ENCODE measurements at regions not wholly inside any gene's neighbourhood (a gene's known extent, or its start where the extent isn't known, plus 50 kb on each side); places are given as distances from the start of the nearest gene placed in this dataset.

DNA sequence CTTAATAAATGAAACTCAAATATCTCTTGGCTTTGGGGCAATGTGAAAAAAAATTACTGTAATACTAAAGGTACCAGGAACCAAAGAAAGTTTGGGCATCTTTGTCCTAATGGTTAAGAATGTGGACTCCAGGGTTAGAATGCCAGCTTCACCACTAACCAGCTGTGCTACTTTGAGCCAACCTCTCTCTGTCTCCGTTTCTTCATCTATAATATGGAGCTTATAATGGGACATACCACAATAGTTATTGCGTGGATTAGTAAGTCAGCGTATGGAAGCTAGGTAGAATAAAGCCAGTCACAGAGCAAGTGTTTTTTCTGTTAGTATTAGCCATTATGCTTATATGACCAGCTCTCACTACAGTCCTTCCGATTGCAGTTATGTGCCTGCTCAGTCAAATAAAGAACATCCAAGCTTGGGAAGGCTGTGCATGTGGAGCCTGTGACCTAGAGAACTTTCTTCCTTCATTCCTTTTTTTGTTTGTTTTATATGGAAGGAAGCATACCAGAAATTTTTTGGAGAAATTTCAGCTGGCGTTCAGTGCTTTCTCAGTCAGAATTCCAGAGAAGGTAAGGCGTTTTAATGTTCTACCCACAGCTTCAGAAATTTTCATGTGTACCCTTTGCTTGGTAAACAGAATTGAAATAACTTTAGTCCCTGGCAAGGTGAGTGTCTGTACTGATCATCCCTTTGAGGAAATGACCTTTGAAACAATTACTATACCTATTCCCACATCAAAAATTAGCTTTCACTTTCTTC is 114.0 kb upstream of the RND3 start:
- no peaks in the 10 kb centered on the region for H3K9me3 ChIP-seq (ENCODE audit: control insufficient read depth, low read length)
- H3K36me3 ChIP-seq (ENCODE audit: control insufficient read depth, insufficient read depth, low read length) = no peaks in the 10 kb centered on the region
- no peak overlapping the region for H3K4me2 ChIP-seq (ENCODE audit: low read length)
- H3K27me3 ChIP-seq (ENCODE audit: control insufficient read depth, insufficient read depth, low read length) = no peaks in the 10 kb centered on the region
- H3K79me2 ChIP-seq = no peaks in the 10 kb centered on the region
- TF ChIP-seq, protein P1, sequence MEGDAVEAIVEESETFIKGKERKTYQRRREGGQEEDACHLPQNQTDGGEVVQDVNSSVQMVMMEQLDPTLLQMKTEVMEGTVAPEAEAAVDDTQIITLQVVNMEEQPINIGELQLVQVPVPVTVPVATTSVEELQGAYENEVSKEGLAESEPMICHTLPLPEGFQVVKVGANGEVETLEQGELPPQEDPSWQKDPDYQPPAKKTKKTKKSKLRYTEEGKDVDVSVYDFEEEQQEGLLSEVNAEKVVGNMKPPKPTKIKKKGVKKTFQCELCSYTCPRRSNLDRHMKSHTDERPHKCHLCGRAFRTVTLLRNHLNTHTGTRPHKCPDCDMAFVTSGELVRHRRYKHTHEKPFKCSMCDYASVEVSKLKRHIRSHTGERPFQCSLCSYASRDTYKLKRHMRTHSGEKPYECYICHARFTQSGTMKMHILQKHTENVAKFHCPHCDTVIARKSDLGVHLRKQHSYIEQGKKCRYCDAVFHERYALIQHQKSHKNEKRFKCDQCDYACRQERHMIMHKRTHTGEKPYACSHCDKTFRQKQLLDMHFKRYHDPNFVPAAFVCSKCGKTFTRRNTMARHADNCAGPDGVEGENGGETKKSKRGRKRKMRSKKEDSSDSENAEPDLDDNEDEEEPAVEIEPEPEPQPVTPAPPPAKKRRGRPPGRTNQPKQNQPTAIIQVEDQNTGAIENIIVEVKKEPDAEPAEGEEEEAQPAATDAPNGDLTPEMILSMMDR (IDR thresholded peaks at IDR 0.05) = no peak
- H3K27ac ChIP-seq = no peak overlapping the region
- H3K4me3 ChIP-seq (ENCODE audit: low read depth, low read length) = no peak overlapping the region
- H3K9ac ChIP-seq = no peak overlapping the region
- H2AFZ ChIP-seq = no peak overlapping the region
- no peaks in the 10 kb centered on the region for H3K4me1 ChIP-seq

GRCh38 chr2:150599889-150600288 is 112.4 kb upstream of the RND3 start:
- H3K27me3 ChIP-seq (ENCODE audit: control insufficient read depth, insufficient read depth, low read length) = no peaks in the 10 kb centered on the region
- H2AFZ ChIP-seq = no peak overlapping the region
- H3K9ac ChIP-seq = no peak overlapping the region
- TF ChIP-seq, protein P1 (IDR thresholded peaks at IDR 0.05) = no peak
- H3K4me3 ChIP-seq (ENCODE audit: low read depth, low read length) = no peak overlapping the region
- no peaks in the 10 kb centered on the region for H3K79me2 ChIP-seq
- H3K4me1 ChIP-seq = no peaks in the 10 kb centered on the region
- H3K36me3 ChIP-seq (ENCODE audit: control insufficient read depth, insufficient read depth, low read length) = no peaks in the 10 kb centered on the region
- no peak overlapping the region for H3K27ac ChIP-seq
- no peaks in the 10 kb centered on the region for H3K9me3 ChIP-seq (ENCODE audit: control insufficient read depth, low read length)
- H3K4me2 ChIP-seq (ENCODE audit: low read length) = no peak overlapping the region

- TF ChIP-seq, protein P1 (IDR thresholded peaks at IDR 0.05) = no peak
- Histone ChIP-seq H3K9ac (no peak overlapping the region), H3K9me3 (ENCODE audit: control insufficient read depth, low read length) (no peaks in the 10 kb centered on the region), H2AFZ (no peak overlapping the region), H3K4me1 (no peaks in the 10 kb centered on the region), H3K4me2 (ENCODE audit: low read length) (no peak overlapping the region), H3K4me3 (ENCODE audit: low read depth, low read length) (no peak overlapping the region), H3K79me2 (no peaks in the 10 kb centered on the region), H3K36me3 (ENCODE audit: control insufficient read depth, insufficient read depth, low read length) (no peaks in the 10 kb centered on the region), H3K27me3 (ENCODE audit: control insufficient read depth, insufficient read depth, low read length) (no peaks in the 10 kb centered on the region), H3K27ac (no peak overlapping the region)
Measured at GRCh38 chr2:150598383-150598782, 110.9 kb upstream of the RND3 start.

- H3K4me1 ChIP-seq = no peaks in the 10 kb centered on the region
- H3K79me2 ChIP-seq = no peaks in the 10 kb centered on the region
- no peaks in the 10 kb centered on the region for H3K36me3 ChIP-seq (ENCODE audit: control insufficient read depth, insufficient read depth, low read length)
- no peak overlapping the region for H3K4me2 ChIP-seq (ENCODE audit: low read length)
- H3K27ac ChIP-seq = no peak overlapping the region
- no peak overlapping the region for H3K4me3 ChIP-seq (ENCODE audit: low read depth, low read length)
- no peaks in the 10 kb centered on the region for H3K27me3 ChIP-seq (ENCODE audit: control insufficient read depth, insufficient read depth, low read length)
- H3K9me3 ChIP-seq (ENCODE audit: control insufficient read depth, low read length) = no peaks in the 10 kb centered on the region
- H3K9ac ChIP-seq = no peak overlapping the region
- TF ChIP-seq, protein P1 (IDR thresholded peaks at IDR 0.05) = no peak
- no peak overlapping the region for H2AFZ ChIP-seq
Measured at GRCh38 chr2:150595803-150596470, 108.5 kb upstream of the RND3 start.
